ENCODE measurements at regions not wholly inside any gene's neighbourhood (a gene's known extent, or its start where the extent isn't known, plus 50 kb on each side); places are given as distances from the start of the nearest gene placed in this dataset.

- Histone ChIP-seq H3K4me1 (ENCODE audit: control insufficient read depth, low read length) (peaks cover 36% of the 10 kb centered on the region), H4K20me1 (ENCODE audit: control insufficient read depth, insufficient read depth, low read depth, low read length) (no peaks in the 10 kb centered on the region), H3K9me2 (replicated peaks; ENCODE audit: control insufficient read depth, low read length) (no peaks in the 10 kb centered on the region), H3K79me2 (ENCODE audit: control insufficient read depth, low read length) (no peaks in the 10 kb centered on the region), H3K27me3 (ENCODE audit: control insufficient read depth, low read length) (no peaks in the 10 kb centered on the region), H3K4me3 (ENCODE audit: low read length) (no peak overlapping the region), H3K4me2 (ENCODE audit: low read length) (no peak overlapping the region), H3K9me3 (ENCODE audit: control insufficient read depth, insufficient read depth, low read length) (peaks cover 10% of the 10 kb centered on the region; the same call in 1 of the 2 replicates), H3K36me3 (ENCODE audit: control insufficient read depth, low read length) (no peaks in the 10 kb centered on the region), H3K27ac (ENCODE audit: low read depth, low read length) (no peak overlapping the region), H3F3A (ENCODE audit: control insufficient read depth, insufficient read depth) (peaks cover 3% of the 10 kb centered on the region; the same call in 1 of the 2 replicates)
- TF ChIP-seq CTCF (IDR thresholded peaks at IDR 0.05; ENCODE audit: low read depth, low read length, poor library complexity, severe bottlenecking), result no peak
- no peak for TF ChIP-seq EZH2phosphoT487 (IDR thresholded peaks at IDR 0.05; ENCODE audit: borderline replicate concordance, low read length)
These were observed 93.3 kb upstream of the PAPOLG start for GRCh38 chr2:60662781-60663180.

- TF ChIP-seq EZH2phosphoT487 (IDR thresholded peaks at IDR 0.05; ENCODE audit: borderline replicate concordance, low read length), result no peak
- no peak for TF ChIP-seq CTCF (IDR thresholded peaks at IDR 0.05; ENCODE audit: low read depth, low read length, poor library complexity, severe bottlenecking)
- Histone ChIP-seq H3K4me3 (ENCODE audit: low read length) (no peak overlapping the region), H3F3A (ENCODE audit: control insufficient read depth, insufficient read depth) (no peaks in the 10 kb centered on the region), H3K27me3 (ENCODE audit: control insufficient read depth, low read length) (peaks cover 2% of the 10 kb centered on the region; the same call in 1 of the 2 replicates), H3K36me3 (ENCODE audit: control insufficient read depth, low read length) (no peaks in the 10 kb centered on the region), H3K9me2 (replicated peaks; ENCODE audit: control insufficient read depth, low read length) (no peaks in the 10 kb centered on the region), H3K4me1 (ENCODE audit: control insufficient read depth, low read length) (peaks cover 9% of the 10 kb centered on the region), H3K4me2 (ENCODE audit: low read length) (no peak overlapping the region), H4K20me1 (ENCODE audit: control insufficient read depth, insufficient read depth, low read depth, low read length) (no peaks in the 10 kb centered on the region), H3K79me2 (ENCODE audit: control insufficient read depth, low read length) (no peaks in the 10 kb centered on the region), H3K27ac (ENCODE audit: low read depth, low read length) (no peak overlapping the region), H3K9me3 (ENCODE audit: control insufficient read depth, insufficient read depth, low read length) (no peaks in the 10 kb centered on the region)
These were observed 84.1 kb upstream of the PAPOLG start for GRCh38 chr2:60671966-60672365.

GRCh38 chr2:60674524-60675165 is 81.4 kb upstream of the PAPOLG start:
- Histone ChIP-seq H3K79me2 (ENCODE audit: control insufficient read depth, low read length) (no peaks in the 10 kb centered on the region), H3K9me2 (replicated peaks; ENCODE audit: control insufficient read depth, low read length) (no peaks in the 10 kb centered on the region), H3K27me3 (ENCODE audit: control insufficient read depth, low read length) (peaks cover 13% of the 10 kb centered on the region), H3F3A (ENCODE audit: control insufficient read depth, insufficient read depth) (no peaks in the 10 kb centered on the region), H4K20me1 (ENCODE audit: control insufficient read depth, insufficient read depth, low read depth, low read length) (no peaks in the 10 kb centered on the region), H3K36me3 (ENCODE audit: control insufficient read depth, low read length) (no peaks in the 10 kb centered on the region), H3K4me3 (ENCODE audit: low read length) (no peak overlapping the region), H3K27ac (ENCODE audit: low read depth, low read length) (no peak overlapping the region), H3K9me3 (ENCODE audit: control insufficient read depth, insufficient read depth, low read length) (no peaks in the 10 kb centered on the region), H3K4me1 (ENCODE audit: control insufficient read depth, low read length) (peaks cover 9% of the 10 kb centered on the region), H3K4me2 (ENCODE audit: low read length) (peak overlapping the region; percentile 17; the same call in 1 of the 2 replicates)
- no peak for TF ChIP-seq EZH2phosphoT487 (IDR thresholded peaks at IDR 0.05; ENCODE audit: borderline replicate concordance, low read length)
- peak; percentile 95 for TF ChIP-seq CTCF (IDR thresholded peaks at IDR 0.05; ENCODE audit: low read depth, low read length, poor library complexity, severe bottlenecking)

Data from DOHH2 (cell line).